ENCODE measurements at regions not wholly inside any gene's neighbourhood (a gene's known extent, or its start where the extent isn't known, plus 50 kb on each side); places are given as distances from the start of the nearest gene placed in this dataset.

- Histone ChIP-seq H3K9me3 (ENCODE audit: low read depth) (no peaks in the 10 kb centered on the region), H2AFZ (no peak overlapping the region), H3K4me2 (no peak overlapping the region), H3K4me1 (ENCODE audit: insufficient read depth) (peaks cover 7% of the 10 kb centered on the region), H3K36me3 (replicated peaks; ENCODE audit: insufficient read depth, low read depth) (no peaks in the 10 kb centered on the region), H3K4me3 (no peak overlapping the region), H4K20me1 (ENCODE audit: insufficient read depth, poor library complexity, severe bottlenecking) (no peaks in the 10 kb centered on the region), H3K27ac (no peak overlapping the region), H3K27me3 (no peaks in the 10 kb centered on the region), H3K79me2 (no peaks in the 10 kb centered on the region), H3K9me2 (replicated peaks; ENCODE audit: insufficient read depth) (no peaks in the 10 kb centered on the region)
- WGBS (ENCODE audit: low lambda C conversion rate, missing lambda C conversion rate): 86% methylated on average over 8 of the region's 8 CpGs
- DNase-seq (ENCODE audit: low spot score): no peak
- no peak for TF ChIP-seq EZH2 (IDR thresholded peaks at IDR 0.05; ENCODE audit: borderline replicate concordance)
- no peak for TF ChIP-seq CTCF (IDR thresholded peaks at IDR 0.05; ENCODE audit: poor library complexity)
- TF ChIP-seq EZH2phosphoT487 (IDR thresholded peaks at IDR 0.05; ENCODE audit: low read depth, severe bottlenecking, unreplicated experiment): no peak
Measured at GRCh38 chr10:4264209-4264865, 479.3 kb upstream of the KLF6 start.

- no peaks in the 10 kb centered on the region for H3K9me2 ChIP-seq (replicated peaks; ENCODE audit: insufficient read depth)
- peak; percentile 15 for DNase-seq (ENCODE audit: low spot score)
- 72% methylated on average over 3 of the region's 3 CpGs for WGBS (ENCODE audit: low lambda C conversion rate, missing lambda C conversion rate)
- no peaks in the 10 kb centered on the region for H3K9me3 ChIP-seq (ENCODE audit: low read depth)
- no peaks in the 10 kb centered on the region for H3K36me3 ChIP-seq (replicated peaks; ENCODE audit: insufficient read depth, low read depth)
- no peak overlapping the region for H3K4me3 ChIP-seq
- TF ChIP-seq CTCF (IDR thresholded peaks at IDR 0.05; ENCODE audit: poor library complexity) (no peak), EZH2phosphoT487 (IDR thresholded peaks at IDR 0.05; ENCODE audit: low read depth, severe bottlenecking, unreplicated experiment) (no peak), EZH2 (IDR thresholded peaks at IDR 0.05; ENCODE audit: borderline replicate concordance) (no peak)
- no peaks in the 10 kb centered on the region for H3K27me3 ChIP-seq
- H3K79me2 ChIP-seq: no peaks in the 10 kb centered on the region
- no peak overlapping the region for H2AFZ ChIP-seq
- H3K27ac ChIP-seq: no peak overlapping the region
- H4K20me1 ChIP-seq (ENCODE audit: insufficient read depth, poor library complexity, severe bottlenecking): no peaks in the 10 kb centered on the region
- no peak overlapping the region for H3K4me2 ChIP-seq
- H3K4me1 ChIP-seq (ENCODE audit: insufficient read depth): peaks cover 7% of the 10 kb centered on the region
Measured at GRCh38 chr10:4263601-4263921, 478.6 kb upstream of the KLF6 start.

GRCh38 chr10:4262870-4263600, 478.0 kb upstream of the KLF6 start:
- no peak overlapping the region for H3K4me2 ChIP-seq
- H3K9me2 ChIP-seq (replicated peaks; ENCODE audit: insufficient read depth): no peaks in the 10 kb centered on the region
- H4K20me1 ChIP-seq (ENCODE audit: insufficient read depth, poor library complexity, severe bottlenecking): no peaks in the 10 kb centered on the region
- DNase-seq (ENCODE audit: low spot score): no peak
- no peak overlapping the region for H3K27ac ChIP-seq
- no peaks in the 10 kb centered on the region for H3K27me3 ChIP-seq
- TF ChIP-seq CTCF (IDR thresholded peaks at IDR 0.05; ENCODE audit: poor library complexity): no peak
- TF ChIP-seq EZH2 (IDR thresholded peaks at IDR 0.05; ENCODE audit: borderline replicate concordance): no peak
- TF ChIP-seq EZH2phosphoT487 (IDR thresholded peaks at IDR 0.05; ENCODE audit: low read depth, severe bottlenecking, unreplicated experiment): no peak
- WGBS (ENCODE audit: low lambda C conversion rate, missing lambda C conversion rate): 73% methylated on average over 4 of the region's 4 CpGs
- H3K79me2 ChIP-seq: no peaks in the 10 kb centered on the region
- H3K4me1 ChIP-seq (ENCODE audit: insufficient read depth): peaks cover 7% of the 10 kb centered on the region
- no peaks in the 10 kb centered on the region for H3K36me3 ChIP-seq (replicated peaks; ENCODE audit: insufficient read depth, low read depth)
- no peak overlapping the region for H2AFZ ChIP-seq
- no peaks in the 10 kb centered on the region for H3K9me3 ChIP-seq (ENCODE audit: low read depth)
- H3K4me3 ChIP-seq: no peak overlapping the region
